ENCODE measurements at regions not wholly inside any gene's neighbourhood (a gene's known extent, or its start where the extent isn't known, plus 50 kb on each side); places are given as distances from the start of the nearest gene placed in this dataset.

DNA sequence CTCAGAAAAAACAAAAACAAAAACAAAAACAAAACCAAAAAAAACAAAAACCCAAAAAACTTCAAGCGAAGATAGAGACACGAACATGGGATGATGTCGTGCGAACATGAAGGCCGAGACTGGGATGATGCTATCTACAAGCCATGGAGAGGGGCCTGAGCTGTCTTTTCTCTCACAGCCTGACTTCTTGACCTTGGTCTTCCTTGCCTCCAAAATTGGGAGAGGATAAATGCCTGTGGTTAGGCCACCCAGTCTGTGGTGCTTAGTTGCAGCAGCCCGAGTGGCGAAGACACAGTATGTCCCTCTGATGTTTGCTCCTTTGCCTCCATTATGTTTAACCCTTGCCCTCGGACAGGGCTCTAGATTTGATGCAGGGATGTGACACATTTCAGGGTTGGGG is 130.4 kb upstream of the BASP1 start (continued):
- TF ChIP-seq SIN3A (conservative IDR thresholded peaks at IDR 0.05 in 1 of 2, IDR thresholded peaks at IDR 0.05 in 1 of 2; ENCODE audit: low read depth in 1 of 2, low read length in 2 of 2) = no peak
- TF ChIP-seq, protein P1, sequence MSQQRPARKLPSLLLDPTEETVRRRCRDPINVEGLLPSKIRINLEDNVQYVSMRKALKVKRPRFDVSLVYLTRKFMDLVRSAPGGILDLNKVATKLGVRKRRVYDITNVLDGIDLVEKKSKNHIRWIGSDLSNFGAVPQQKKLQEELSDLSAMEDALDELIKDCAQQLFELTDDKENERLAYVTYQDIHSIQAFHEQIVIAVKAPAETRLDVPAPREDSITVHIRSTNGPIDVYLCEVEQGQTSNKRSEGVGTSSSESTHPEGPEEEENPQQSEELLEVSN (IDR thresholded peaks at IDR 0.05) = no peak
- no peak for TF ChIP-seq JUND (IDR thresholded peaks at IDR 0.05; ENCODE audit: low read length)

Measured in H1 (cell line).